GM12891 (cell line): ENCODE measurements at regions not wholly inside any gene's neighbourhood (a gene's known extent, or its start where the extent isn't known, plus 50 kb on each side); places are given as distances from the start of the nearest gene placed in this dataset.

ENCODE experiments used
- PAX5 ChIP-seq: IDR thresholded peaks from 2 replicates; pipeline ENCODE4 v1.6.1; 2011; ENCODE audit warnings: low read length, moderate library complexity, mild to moderate bottlenecking; ENCODE audit not compliant: insufficient read depth, severe bottlenecking
- POLR2A ChIP-seq: IDR thresholded peaks from 2 replicates; pipeline ENCODE4 v1.6.1; 2011; ENCODE audit warnings: low read depth, low read length, control low read depth
- POLR2AphosphoS5 ChIP-seq: IDR thresholded peaks from 2 replicates; pipeline ENCODE4 v1.6.1; 2011; ENCODE audit warnings: low read depth, low read length, control low read depth
- SPI1 ChIP-seq: IDR thresholded peaks from 2 replicates; pipeline ENCODE4 v1.6.1; 2011; ENCODE audit warnings: low read depth, low read length, control low read depth
- TAF1 ChIP-seq: IDR thresholded peaks from 2 replicates; pipeline ENCODE4 v1.6.1; 2011; ENCODE audit warnings: low read depth, low read length, control low read depth

DNA sequence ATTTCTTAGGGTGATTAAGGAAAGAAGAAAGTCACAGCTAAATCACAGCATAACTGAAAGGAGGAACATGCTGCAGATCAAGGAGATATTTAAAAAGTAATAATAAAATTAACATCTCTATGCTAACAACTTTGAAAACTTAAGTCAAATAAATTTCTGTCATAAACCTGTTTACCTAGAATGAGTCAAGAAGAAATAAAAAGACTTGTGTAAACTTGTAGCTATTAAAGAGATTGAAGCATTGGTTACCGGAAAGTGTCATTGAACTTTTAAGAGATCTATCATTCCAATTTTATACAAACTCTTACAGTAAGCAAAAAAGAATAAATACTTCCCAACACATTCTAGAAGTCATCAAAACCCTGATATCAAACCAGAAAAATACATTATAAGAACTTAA, 520.1 kb upstream of the SYT4 start:
- TF ChIP-seq POLR2A: no peak
- TF ChIP-seq POLR2AphosphoS5: no peak
- no peak for TF ChIP-seq TAF1
- TF ChIP-seq SPI1: no peak
- TF ChIP-seq PAX5: no peak
